AG04450 (cell line): ENCODE measurements at regions not wholly inside any gene's neighbourhood (a gene's known extent, or its start where the extent isn't known, plus 50 kb on each side); places are given as distances from the start of the nearest gene placed in this dataset.

Experiments used
- CTCF ChIA-PET: fragments of 300-600, 350-600 bp; formaldehyde crosslinking; extraction: SDS; loops from one replicate; lab custom pipeline; 2022; ENCODE audit warnings: antibody characterized with exemption, inconsistent platforms; lab: Charles Lee
- POLR2A ChIA-PET: fragments of 350-600 bp; formaldehyde crosslinking; extraction: SDS; loops from one replicate; lab custom pipeline; 2021; ENCODE audit warnings: antibody characterized with exemption, inconsistent platforms; lab: Yijun Ruan, JAX
- DNase-seq: peaks from one replicate; pipeline ENCODE4 v3.0.0-alpha.2; 2011; ENCODE audit warnings: low read depth, low spot score
- H3K27ac ChIP-seq: one replicate; pipeline ENCODE4 v1.5.1; 2012; ENCODE audit warnings: low read depth, low read length, control low read depth
- H3K27me3 ChIP-seq: one replicate; pipeline ENCODE4 v1.6.0; 2012; ENCODE audit warnings: low read length; ENCODE audit not compliant: control insufficient read depth, insufficient read depth
- H3K4me3 ChIP-seq: 2 replicates; pipeline ENCODE4 v1.5.1; 2011; ENCODE audit warnings: mild to moderate bottlenecking, low read depth, low read length, control low read depth
- H3K9me3 ChIP-seq: 2 replicates; pipeline ENCODE4 v1.5.1; 2012; ENCODE audit warnings: low read length; ENCODE audit not compliant: control insufficient read depth, insufficient read depth
- TF ChIP-seq, protein P1 (sequence below): IDR thresholded peaks from 2 replicates; pipeline ENCODE4 v1.5.1; 2011; ENCODE audit warnings: low read depth, low read length, control low read depth, inconsistent platforms

DNA sequence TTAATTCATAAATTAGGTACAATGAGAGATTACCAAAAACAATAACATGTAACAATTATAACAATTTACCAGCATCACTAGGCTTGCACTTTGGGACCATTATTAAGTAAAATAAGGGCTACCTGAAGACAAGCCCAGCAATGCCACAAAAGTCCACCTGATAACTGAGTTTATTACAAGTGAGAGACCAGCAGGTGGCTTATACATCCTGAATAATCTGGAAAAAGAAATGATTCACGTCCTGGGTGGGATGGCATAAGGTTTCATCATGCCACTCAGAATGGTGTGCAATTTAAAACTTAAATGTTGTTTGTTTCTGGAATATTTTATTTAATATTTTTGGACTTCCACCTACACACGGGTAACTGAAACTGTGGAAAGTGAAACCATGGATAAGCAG is 1287.1 kb upstream of the GBE1 start:
- Histone ChIP-seq H3K9me3 (no peaks in the 10 kb centered on the region), H3K27me3 (no peaks in the 10 kb centered on the region), H3K4me3 (no peak overlapping the region), H3K27ac (no peak overlapping the region)
- ChIA-PET POLR2A (no interaction called here), CTCF (no interaction called here)
- TF ChIP-seq, protein P1, sequence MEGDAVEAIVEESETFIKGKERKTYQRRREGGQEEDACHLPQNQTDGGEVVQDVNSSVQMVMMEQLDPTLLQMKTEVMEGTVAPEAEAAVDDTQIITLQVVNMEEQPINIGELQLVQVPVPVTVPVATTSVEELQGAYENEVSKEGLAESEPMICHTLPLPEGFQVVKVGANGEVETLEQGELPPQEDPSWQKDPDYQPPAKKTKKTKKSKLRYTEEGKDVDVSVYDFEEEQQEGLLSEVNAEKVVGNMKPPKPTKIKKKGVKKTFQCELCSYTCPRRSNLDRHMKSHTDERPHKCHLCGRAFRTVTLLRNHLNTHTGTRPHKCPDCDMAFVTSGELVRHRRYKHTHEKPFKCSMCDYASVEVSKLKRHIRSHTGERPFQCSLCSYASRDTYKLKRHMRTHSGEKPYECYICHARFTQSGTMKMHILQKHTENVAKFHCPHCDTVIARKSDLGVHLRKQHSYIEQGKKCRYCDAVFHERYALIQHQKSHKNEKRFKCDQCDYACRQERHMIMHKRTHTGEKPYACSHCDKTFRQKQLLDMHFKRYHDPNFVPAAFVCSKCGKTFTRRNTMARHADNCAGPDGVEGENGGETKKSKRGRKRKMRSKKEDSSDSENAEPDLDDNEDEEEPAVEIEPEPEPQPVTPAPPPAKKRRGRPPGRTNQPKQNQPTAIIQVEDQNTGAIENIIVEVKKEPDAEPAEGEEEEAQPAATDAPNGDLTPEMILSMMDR, result no peak
- no peak for DNase-seq

DNA sequence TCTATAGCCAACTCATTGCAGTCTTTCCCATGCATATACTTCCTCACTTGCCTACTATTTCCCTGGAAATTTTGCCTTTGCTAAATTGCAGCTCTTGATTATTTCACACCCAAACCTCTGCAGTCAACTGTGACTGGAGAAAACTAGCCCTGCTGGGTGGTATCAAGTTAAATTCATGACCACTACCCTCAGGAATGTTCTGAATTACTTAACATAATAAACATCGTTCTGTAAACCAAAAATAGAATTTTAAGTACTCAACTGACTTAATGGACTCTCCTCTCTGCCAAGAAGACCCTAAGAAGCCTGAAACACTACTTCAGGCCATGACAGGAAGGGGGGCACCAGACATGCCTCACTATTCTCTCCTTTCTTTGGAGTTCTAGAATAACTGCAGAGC is 1278.0 kb upstream of the GBE1 start:
- Histone ChIP-seq H3K27ac (no peak overlapping the region), H3K9me3 (peaks cover 13% of the 10 kb centered on the region), H3K4me3 (no peak overlapping the region), H3K27me3 (no peaks in the 10 kb centered on the region)
- POLR2A ChIA-PET, result no interaction called here
- CTCF ChIA-PET, result no interaction called here
- no peak for DNase-seq
- TF ChIP-seq, protein P1, result no peak

DNA sequence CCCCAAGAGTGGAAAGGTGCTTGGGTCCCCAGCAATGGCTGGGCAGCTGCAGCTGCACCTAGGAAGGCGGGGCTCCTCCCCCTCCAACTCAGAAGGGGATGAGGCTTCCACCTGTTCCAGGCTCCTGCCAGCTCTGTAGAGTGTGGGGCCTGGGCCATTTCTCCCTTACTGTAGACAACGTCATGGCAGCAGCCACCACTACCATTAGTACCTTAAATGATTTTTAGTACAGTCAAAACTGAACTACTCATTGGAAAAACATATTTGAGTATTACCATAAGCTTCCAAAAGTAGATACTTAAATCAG is 1274.2 kb upstream of the GBE1 start:
- ChIA-PET POLR2A (no interaction called here), CTCF (no interaction called here)
- H3K27ac ChIP-seq, result no peak overlapping the region
- peaks cover 13% of the 10 kb centered on the region for H3K9me3 ChIP-seq
- TF ChIP-seq, protein P1, result no peak
- no peaks in the 10 kb centered on the region for H3K27me3 ChIP-seq
- H3K4me3 ChIP-seq, result no peak overlapping the region
- no peak for DNase-seq

DNA sequence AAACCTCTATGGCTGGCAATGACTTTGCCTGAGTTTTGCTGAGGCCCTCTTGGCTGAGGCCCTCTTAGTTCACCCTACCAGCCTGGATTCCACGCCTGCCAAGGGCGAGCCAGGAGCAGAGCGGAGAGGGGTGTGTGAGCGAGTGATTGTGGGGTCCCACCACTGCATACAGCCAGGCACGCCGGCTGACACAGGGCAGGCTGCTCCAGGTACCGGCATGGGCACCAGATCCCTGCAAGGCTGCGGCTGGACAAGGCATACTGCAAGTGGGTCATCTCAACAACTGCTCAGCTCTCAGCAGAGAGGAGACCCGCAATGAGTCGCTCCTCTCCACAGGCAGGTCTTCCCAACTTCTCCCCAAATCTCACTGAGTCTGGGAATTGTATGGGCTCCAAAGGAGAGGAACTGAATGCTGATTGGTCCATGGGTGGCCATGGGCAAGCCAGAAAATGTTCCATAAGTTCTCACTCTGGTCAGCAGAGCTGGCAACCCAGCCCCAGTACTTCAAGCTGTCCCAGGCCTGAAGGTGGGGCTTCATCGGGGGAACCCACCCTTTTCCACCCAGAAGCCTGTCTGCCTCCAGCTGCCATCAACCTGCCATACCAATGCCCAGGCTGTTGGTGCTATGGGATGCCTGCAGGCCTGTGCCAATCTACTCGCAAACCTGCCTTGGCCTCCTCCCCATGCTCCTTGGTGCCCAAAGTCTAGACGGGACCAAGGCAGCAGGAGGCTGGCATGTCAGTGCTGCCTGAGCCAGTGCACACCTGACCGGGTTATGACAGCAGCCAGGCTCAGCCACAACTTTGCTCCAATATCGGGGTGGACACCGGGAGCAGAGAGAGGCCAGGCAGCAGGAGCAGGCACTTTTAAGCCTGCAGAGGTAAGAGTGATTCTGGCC is 1273.6 kb upstream of the GBE1 start:
- TF ChIP-seq, protein P1, result no peak
- CTCF ChIA-PET, result no interaction called here
- no peak overlapping the region for H3K27ac ChIP-seq
- no peak overlapping the region for H3K4me3 ChIP-seq
- POLR2A ChIA-PET, result no interaction called here
- no peaks in the 10 kb centered on the region for H3K27me3 ChIP-seq
- no peak for DNase-seq
- peaks cover 13% of the 10 kb centered on the region for H3K9me3 ChIP-seq

DNA sequence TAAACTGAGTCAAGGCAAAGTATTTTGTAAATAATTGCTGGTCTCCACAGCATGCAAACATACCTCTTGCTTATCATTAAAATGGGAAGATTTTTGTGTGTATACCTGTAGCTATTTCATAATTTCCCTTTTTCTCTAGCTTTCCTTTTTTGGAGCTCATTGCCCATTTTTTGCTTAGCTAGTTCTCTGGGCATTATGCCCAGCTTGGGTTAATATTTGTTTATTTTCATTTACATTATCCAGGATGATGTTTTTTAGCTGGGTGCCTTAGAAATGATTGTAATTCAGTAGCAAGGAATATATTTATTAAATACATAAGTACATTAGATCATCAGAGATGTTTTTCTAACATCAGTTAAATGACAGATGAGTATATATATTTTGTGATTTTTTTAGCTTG is 1271.7 kb upstream of the GBE1 start:
- CTCF ChIA-PET, result no interaction called here

More for the DNA sequence above, 1271.7 kb upstream of the GBE1 start:
- Histone ChIP-seq H3K27ac (no peak overlapping the region), H3K9me3 (peaks cover 13% of the 10 kb centered on the region), H3K4me3 (no peak overlapping the region), H3K27me3 (no peaks in the 10 kb centered on the region)
- no peak for DNase-seq
- POLR2A ChIA-PET, result no interaction called here
- TF ChIP-seq, protein P1, result no peak
